ENCODE measurements at regions not wholly inside any gene's neighbourhood (a gene's known extent, or its start where the extent isn't known, plus 50 kb on each side); places are given as distances from the start of the nearest gene placed in this dataset.

GRCh38 chr16:80369138-80369958, 171.4 kb upstream of the DYNLRB2 start:
- ATAC-seq: peak; percentile 76
- intact Hi-C loops (cut with micrococcal nuclease): no loop called here
- no peak for DNase-seq

GRCh38 chr16:80367037-80367658, 173.6 kb upstream of the DYNLRB2 start:
- DNase-seq: no peak
- intact Hi-C loops (cut with micrococcal nuclease): no loop called here
- ATAC-seq: no peak

GRCh38 chr16:80366023-80366422, 174.8 kb upstream of the DYNLRB2 start:
- intact Hi-C loops (cut with micrococcal nuclease): no loop called here
- ATAC-seq (no peak), DNase-seq (no peak)

- DNase-seq (no peak), ATAC-seq (no peak)
- intact Hi-C loops (cut with micrococcal nuclease): no loop called here
Measured at GRCh38 chr16:80362816-80363215, 178.0 kb upstream of the DYNLRB2 start.

GRCh38 chr16:80356365-80356764, 184.4 kb upstream of the DYNLRB2 start:
- DNase-seq (no peak), ATAC-seq (no peak)
- intact Hi-C loops (cut with micrococcal nuclease): no loop called here

GRCh38 chr16:80355335-80355734, 185.5 kb upstream of the DYNLRB2 start:
- ATAC-seq: no peak
- intact Hi-C loops (cut with micrococcal nuclease): no loop called here
- no peak for DNase-seq

- ATAC-seq (no peak), DNase-seq (no peak)
- intact Hi-C loops (cut with micrococcal nuclease): no loop called here
Measured at GRCh38 chr16:80350061-80350460, 190.7 kb upstream of the DYNLRB2 start.

GRCh38 chr16:80347900-80348299, 192.9 kb upstream of the DYNLRB2 start:
- DNase-seq (peak; percentile 75), ATAC-seq (peak; percentile 88)
- intact Hi-C loops (cut with micrococcal nuclease): no loop called here

GRCh38 chr16:80347002-80347401, 193.8 kb upstream of the DYNLRB2 start:
- no peak for ATAC-seq
- DNase-seq: no peak
- intact Hi-C loops (cut with micrococcal nuclease): no loop called here

- DNase-seq (no peak), ATAC-seq (no peak)
- intact Hi-C loops (cut with micrococcal nuclease): no loop called here
Measured at GRCh38 chr16:80346111-80346632, 194.6 kb upstream of the DYNLRB2 start.

- no peak for ATAC-seq
- no peak for DNase-seq
- intact Hi-C loops (cut with micrococcal nuclease): no loop called here
Measured at GRCh38 chr16:80345701-80346100, 195.1 kb upstream of the DYNLRB2 start.

- ATAC-seq (no peak), DNase-seq (no peak)
- intact Hi-C loops (cut with micrococcal nuclease): no loop called here
Measured at GRCh38 chr16:80344570-80344969, 196.2 kb upstream of the DYNLRB2 start.

GRCh38 chr16:80341263-80341662, 199.5 kb upstream of the DYNLRB2 start:
- no peak for DNase-seq
- intact Hi-C loops (cut with micrococcal nuclease): no loop called here
- no peak for ATAC-seq

- no peak for DNase-seq
- intact Hi-C loops (cut with micrococcal nuclease): no loop called here
- no peak for ATAC-seq
Measured at GRCh38 chr16:80337786-80338185, 203.0 kb upstream of the DYNLRB2 start.

- ATAC-seq: no peak
- DNase-seq: no peak
- intact Hi-C loops (cut with micrococcal nuclease): no loop called here
Measured at GRCh38 chr16:80330803-80331202, 210.0 kb upstream of the DYNLRB2 start.

- DNase-seq (no peak), ATAC-seq (no peak)
- intact Hi-C loops (cut with micrococcal nuclease): no loop called here
Measured at GRCh38 chr16:80330150-80330549, 210.6 kb upstream of the DYNLRB2 start.

- ATAC-seq (no peak), DNase-seq (no peak)
- intact Hi-C loops (cut with micrococcal nuclease): no loop called here
Measured at GRCh38 chr16:80327740-80328139, 213.1 kb upstream of the DYNLRB2 start.

GRCh38 chr16:80324371-80324770, 216.4 kb upstream of the DYNLRB2 start:
- intact Hi-C loops (cut with micrococcal nuclease): no loop called here
- no peak for ATAC-seq
- DNase-seq: no peak

GRCh38 chr16:80323808-80324195, 217.0 kb upstream of the DYNLRB2 start:
- DNase-seq (no peak), ATAC-seq (no peak)
- intact Hi-C loops (cut with micrococcal nuclease): no loop called here

- DNase-seq: no peak
- no peak for ATAC-seq
- intact Hi-C loops (cut with micrococcal nuclease): no loop called here
Measured at GRCh38 chr16:80323187-80323807, 217.5 kb upstream of the DYNLRB2 start.

All from left ventricle myocardium superior (tissue), 1 donor.